NCI-H2196 (cell line): ENCODE measurements at regions not wholly inside any gene's neighbourhood (a gene's known extent, or its start where the extent isn't known, plus 50 kb on each side); places are given as distances from the start of the nearest gene placed in this dataset.
A peak's percentile ranks its signal among the peaks of the same experiment; 100 is the strongest.
"Not testable (repeated sequence)": the region's sequence is repeated elsewhere in the genome, so short reads cannot be mapped to it uniquely, and the experiment has no call there.

Experiments
- DNase-seq: peaks from one replicate; lab custom pipeline; 2025; ENCODE audit not compliant: unreplicated experiment; lab: John Stamatoyannopoulos, UW

- no peak for DNase-seq
Measured at GRCh38 chr10:117601716-117602115, 59.2 kb downstream of the EMX2 start.

- no peak for DNase-seq
Measured at GRCh38 chr10:117603081-117603480, 60.5 kb downstream of the EMX2 start.

GRCh38 chr10:117603726-117604125 is 61.2 kb downstream of the EMX2 start:
- DNase-seq, result no peak

- peak; percentile 38 for DNase-seq
Measured at GRCh38 chr10:117609095-117609795, 66.7 kb downstream of the EMX2 start.

- DNase-seq, result no peak
Measured at GRCh38 chr10:117609796-117610170, 67.2 kb downstream of the EMX2 start.

- DNase-seq, result no peak
Measured at GRCh38 chr10:117610321-117610720, 67.8 kb downstream of the EMX2 start.

GRCh38 chr10:117612113-117612512 is 69.6 kb downstream of the EMX2 start:
- DNase-seq, result no peak

- DNase-seq, result no peak
Measured at GRCh38 chr10:117615649-117616048, 73.1 kb downstream of the EMX2 start.

GRCh38 chr10:117616179-117616578 is 73.6 kb downstream of the EMX2 start:
- no peak for DNase-seq

- DNase-seq, result no peak
Measured at GRCh38 chr10:117617086-117617485, 74.5 kb downstream of the EMX2 start.

GRCh38 chr10:117617659-117618058 is 75.1 kb downstream of the EMX2 start:
- DNase-seq, result no peak

- DNase-seq, result no peak
Measured at GRCh38 chr10:117619223-117619622, 76.7 kb downstream of the EMX2 start.

GRCh38 chr10:117619707-117620405 is 77.3 kb downstream of the EMX2 start:
- DNase-seq, result no peak

- DNase-seq, result no peak
Measured at GRCh38 chr10:117621196-117621595, 78.7 kb downstream of the EMX2 start.

GRCh38 chr10:117621795-117622420 is 79.4 kb downstream of the EMX2 start:
- no peak for DNase-seq

- DNase-seq, result no peak
Measured at GRCh38 chr10:117622471-117623184, 80.1 kb downstream of the EMX2 start.

- no peak for DNase-seq
Measured at GRCh38 chr10:117626228-117626627, 83.7 kb downstream of the EMX2 start.

- DNase-seq, result no peak
Measured at GRCh38 chr10:117627561-117627960, 85.0 kb downstream of the EMX2 start.

- DNase-seq, result not testable (repeated sequence)
Measured at GRCh38 chr10:117629717-117630116, 87.2 kb downstream of the EMX2 start.

GRCh38 chr10:117631276-117632145 is 89.0 kb downstream of the EMX2 start:
- no peak for DNase-seq

- no peak for DNase-seq
Measured at GRCh38 chr10:117632406-117632805, 89.9 kb downstream of the EMX2 start.
